Ishikawa (cell line): ENCODE measurements at regions not wholly inside any gene's neighbourhood (a gene's known extent, or its start where the extent isn't known, plus 50 kb on each side); places are given as distances from the start of the nearest gene placed in this dataset.

Experiments
- CEBPB ChIP-seq: IDR thresholded peaks from 2 replicates; pipeline ENCODE4 v1.6.1; 2012
- EGR1 ChIP-seq: IDR thresholded peaks from 2 replicates; pipeline ENCODE4 v1.6.1; 2012
- EP300 ChIP-seq: IDR thresholded peaks from 2 replicates; pipeline ENCODE4 v1.6.1; 2012; ENCODE audit warnings: borderline replicate concordance
- FOXM1 ChIP-seq: IDR thresholded peaks from 2 replicates; pipeline ENCODE4 v1.6.1; 2012; ENCODE audit warnings: low read depth, borderline replicate concordance
- MAX ChIP-seq: IDR thresholded peaks from 2 replicates; pipeline ENCODE4 v1.6.1; 2012
- RAD21 ChIP-seq: IDR thresholded peaks from 2 replicates; pipeline ENCODE4 v1.6.1; 2012; ENCODE audit warnings: low read depth
- REST ChIP-seq: IDR thresholded peaks from 2 replicates; pipeline ENCODE4 v1.6.1; 2012; ENCODE audit warnings: low read depth, mild to moderate bottlenecking
- TAF1 ChIP-seq: IDR thresholded peaks from 2 replicates; pipeline ENCODE4 v1.6.1; 2012; ENCODE audit warnings: low read depth, mild to moderate bottlenecking
- YY1 ChIP-seq: IDR thresholded peaks from 2 replicates; pipeline ENCODE4 v1.6.1; 2012; ENCODE audit warnings: low read depth

GRCh38 chr9:81086416-81086815, 602.9 kb downstream of the TLE1 start:
- TF ChIP-seq MAX, result no peak
- no peak for TF ChIP-seq CEBPB
- TF ChIP-seq EP300, result no peak
- TF ChIP-seq FOXM1, result no peak
- no peak for TF ChIP-seq RAD21
- TF ChIP-seq TAF1, result no peak
- no peak for TF ChIP-seq YY1
- TF ChIP-seq REST, result no peak
- no peak for TF ChIP-seq EGR1
